ENCODE measurements at regions not wholly inside any gene's neighbourhood (a gene's known extent, or its start where the extent isn't known, plus 50 kb on each side); places are given as distances from the start of the nearest gene placed in this dataset.

DNA sequence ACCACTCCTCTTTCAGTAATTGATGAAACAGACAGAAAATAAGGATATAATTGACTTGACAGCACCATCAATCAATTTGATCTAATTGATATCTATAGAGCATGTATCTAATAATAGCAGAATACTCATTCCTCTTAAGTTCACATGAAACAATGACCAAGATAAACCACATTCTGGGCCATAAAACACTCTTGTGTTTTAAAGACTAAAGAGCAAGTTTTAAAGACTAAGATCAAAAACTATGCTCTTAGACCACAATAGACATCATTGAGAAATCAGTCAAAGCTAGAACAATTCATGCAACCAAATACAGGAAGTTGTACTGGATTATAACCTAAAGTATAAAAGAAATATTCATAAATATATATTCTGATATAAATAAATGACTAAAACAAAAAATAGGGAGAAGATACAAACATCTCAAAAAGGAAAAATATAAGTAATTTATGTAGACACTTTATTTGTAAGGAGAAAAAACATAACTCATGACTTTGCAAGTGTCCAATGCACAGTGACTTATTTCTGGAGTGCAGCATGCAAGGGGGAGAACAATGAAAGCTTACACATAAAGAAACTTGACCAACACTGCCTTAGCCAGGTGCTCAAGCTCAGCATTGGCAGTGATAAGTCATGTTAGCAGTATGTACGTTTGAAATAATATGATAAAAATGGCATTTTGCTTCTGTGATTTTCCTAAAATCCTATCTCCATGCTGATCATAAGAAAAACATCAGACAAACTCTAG is 312.7 kb upstream of the IGFBP3 start:
- no peak for TF ChIP-seq CTCF (IDR thresholded peaks at IDR 0.05)
- no peak for TF ChIP-seq EZH2 (IDR thresholded peaks at IDR 0.05)
- no peak for TF ChIP-seq EZH2phosphoT487 (IDR thresholded peaks at IDR 0.05)
